K562 (cell line): ENCODE measurements at regions not wholly inside any gene's neighbourhood (a gene's known extent, or its start where the extent isn't known, plus 50 kb on each side); places are given as distances from the start of the nearest gene placed in this dataset.

Experiments
- AFF4 ChIP-seq: sonication (generic); formaldehyde crosslinking; IDR thresholded peaks from 2 replicates; pipeline ENCODE4 v1.8.0; 2023; ENCODE audit warnings: mild to moderate bottlenecking, missing genetic modification reagents
- ATF7 ChIP-seq: fragments of 450-650 bp; IDR thresholded peaks from 2 replicates; pipeline ENCODE4 v1.7.1; 2014; ENCODE audit warnings: mild to moderate bottlenecking, moderate library complexity
- CAMTA2 ChIP-seq: fragments of 250-450 bp; sonication (Bioruptor Pico); conservative IDR thresholded peaks from 2 replicates; pipeline ENCODE4 v1.5.1; 2022
- CTCF ChIP-seq, 3 experiments: IDR thresholded peaks in 2 of 3; conservative IDR thresholded peaks in 1 of 3; 2 replicates each; pipeline ENCODE4 v1.5.1; 2011 to 2012; ENCODE audit warnings: low read length in 3 of 3, mild to moderate bottlenecking in 3 of 3, control low read depth in 2 of 3, improper control_type of control experiment in 1 of 3, inconsistent platforms in 1 of 3, low read depth in 1 of 3, mixed read lengths in 1 of 3, moderate library complexity in 1 of 3; ENCODE audit not compliant: insufficient read depth in 2 of 3
- ELF4 ChIP-seq: fragments of 450-650 bp; formaldehyde crosslinking; IDR thresholded peaks from 2 replicates; pipeline ENCODE4 v1.4.0; 2022; ENCODE audit warnings: missing genetic modification characterization
- EZH2 ChIP-seq: IDR thresholded peaks from 2 replicates; pipeline ENCODE4 v1.6.1; 2012; ENCODE audit warnings: low read depth, mild to moderate bottlenecking, inconsistent platforms, low read length, borderline replicate concordance
- HDAC6 ChIP-seq: IDR thresholded peaks from 2 replicates; pipeline ENCODE4 v1.6.1; 2012; ENCODE audit warnings: low read depth, mild to moderate bottlenecking, control low read depth, inconsistent platforms, low read length, moderate library complexity
- HMG20A ChIP-seq: fragments of 450-650 bp; formaldehyde crosslinking; conservative IDR thresholded peaks from 2 replicates; pipeline ENCODE4 v1.4.0; 2020; ENCODE audit warnings: mild to moderate bottlenecking, mixed read lengths
- POLR2A ChIP-seq: fragments of 450-650 bp; conservative IDR thresholded peaks from 2 replicates; pipeline ENCODE4 v1.6.1; 2016
- RAD21 ChIP-seq, 2 experiments: fragments of 250-450 bp in 1 of 2; fragments of 450-650 bp in 1 of 2; sonication (Bioruptor Pico) in 1 of 2; formaldehyde crosslinking in 1 of 2; IDR thresholded peaks in 1 of 2; conservative IDR thresholded peaks in 1 of 2; 2 replicates each; pipeline versions ENCODE4 v1.4.0 to v1.8.0; 2020 to 2022; ENCODE audit warnings: mild to moderate bottlenecking in 2 of 2, moderate library complexity in 1 of 2
- RREB1 ChIP-seq: fragments of 250-450 bp; sonication (Bioruptor Pico); IDR thresholded peaks from 2 replicates; pipeline ENCODE4 v1.4.0; 2020
- SFPQ ChIP-seq: fragments of 200-400 bp; formaldehyde crosslinking; IDR thresholded peaks from 2 replicates; pipeline ENCODE4 v1.6.1; 2017; ENCODE audit warnings: mild to moderate bottlenecking, low read depth, low read length, moderate library complexity
- ZNF655 ChIP-seq: fragments of 250-450 bp; sonication (Bioruptor Pico); IDR thresholded peaks from 2 replicates; pipeline ENCODE4 v1.5.0; 2021

- no peak for TF ChIP-seq ELF4
- no peak for TF ChIP-seq EZH2
- no peak for TF ChIP-seq CTCF (IDR thresholded peaks at IDR 0.05 in 2 of 3, conservative IDR thresholded peaks at IDR 0.05 in 1 of 3; ENCODE audit: insufficient read depth in 2 of 3, low read depth in 1 of 3, low read length in 3 of 3)
- TF ChIP-seq ZNF655 (CRISPR knock-in tag), result no peak
- TF ChIP-seq RAD21 (CRISPR knock-in tag; conservative IDR thresholded peaks at IDR 0.05 in 1 of 2, IDR thresholded peaks at IDR 0.05 in 1 of 2), result no peak
- TF ChIP-seq ATF7, result no peak
- no peak for TF ChIP-seq CAMTA2 (CRISPR knock-in tag)
- no peak for TF ChIP-seq SFPQ
- no peak for TF ChIP-seq HMG20A (CRISPR knock-in tag)
- TF ChIP-seq RREB1 (CRISPR knock-in tag), result no peak
- no peak for TF ChIP-seq POLR2A
- TF ChIP-seq HDAC6, result no peak
- no peak for TF ChIP-seq AFF4 (CRISPR knock-in tag)
These were observed 199.2 kb upstream of the MAGI2 start for GRCh38 chr7:79652619-79653018.
